Stomach (tissue), 8 donors: ENCODE measurements at regions not wholly inside any gene's neighbourhood (a gene's known extent, or its start where the extent isn't known, plus 50 kb on each side); places are given as distances from the start of the nearest gene placed in this dataset.

Experiments used
- DNase-seq, 2 donors: peaks; one replicate each; pipeline versions ENCODE4 v3.0.0 to v3.0.0-alpha.2; 2013 to 2019
- H3K27ac ChIP-seq, 5 donors: fragments of 200-600 bp in 4 of 5; sonication (generic) in 4 of 5; one replicate each; pipeline ENCODE4 v1.5.1; 2013 to 2019; ENCODE audit warnings: mild to moderate bottlenecking in 1 of 5, moderate library complexity in 1 of 5
- H3K27me3 ChIP-seq, 3 donors: fragments of 200-600 bp; sonication (generic); one replicate each; pipeline ENCODE4 v1.5.1; 2017 to 2019; ENCODE audit warnings: mixed run types in 1 of 3
- H3K36me3 ChIP-seq, 4 donors: fragments of 200-600 bp; sonication (generic); 1 replicate in 3 of 4; 2 replicates in 1 of 4; pipeline ENCODE4 v1.5.1; 2016 to 2019
- H3K4me1 ChIP-seq, 4 donors: fragments of 200-600 bp; sonication (generic); one replicate each; pipeline ENCODE4 v1.5.1; 2016 to 2019
- H3K4me3 ChIP-seq, 4 donors: fragments of 200-600 bp; sonication (generic) in 3 of 4; one replicate each; pipeline ENCODE4 v1.5.1; 2016 to 2019; ENCODE audit warnings: mild to moderate bottlenecking in 1 of 4
- H3K9me3 ChIP-seq, 4 donors: fragments of 200-600 bp; sonication (generic); one replicate each; pipeline ENCODE4 v1.5.1; 2016 to 2019
- EP300 ChIP-seq: sonication (generic); formaldehyde crosslinking; IDR thresholded peaks from one replicate; pipeline ENCODE4 v1.6.1; 2017; ENCODE audit warnings: antibody characterized with exemption
- POLR2A ChIP-seq, 4 donors: fragments of 450-650 bp; IDR thresholded peaks; one replicate each; pipeline ENCODE4 v1.6.1; 2016; ENCODE audit warnings: antibody characterized with exemption in 4 of 4, control low read depth in 2 of 4, mild to moderate bottlenecking in 1 of 4, moderate library complexity in 1 of 4
- POLR2AphosphoS5 ChIP-seq, 3 donors: sonication (generic); formaldehyde crosslinking; IDR thresholded peaks; one replicate each; pipeline ENCODE4 v1.6.1; 2016; ENCODE audit warnings: antibody characterized with exemption in 3 of 3
- WGBS, 5 donors: extraction: QIAGEN DNeasy Blood & Tissue Kit in 3 of 5; methylation state at CpG; one replicate each; pipeline versions ENCODE4 v1.1.5 to v1.1.7; 2013 to 2018; 5-methylcytosine and 5-hydroxymethylcytosine counted together
- intact Hi-C: fragments of 100-400 bp; cut with DNase I; formaldehyde crosslinking; loops from one replicate; pipeline ENCODE4 v1.15.1; 2023; ENCODE audit warnings: low total_unique reads
- TF ChIP-seq, protein P1 (sequence below), 7 experiments: fragments of 450-650 bp in 4 of 7; fragments of 200-600 bp in 3 of 7; sonication (generic) in 3 of 7; IDR thresholded peaks; one replicate each; pipeline ENCODE4 v1.5.1; 2016 to 2019; ENCODE audit warnings: antibody characterized with exemption in 7 of 7, control low read depth in 2 of 7, mild to moderate bottlenecking in 1 of 7
- donor health status: healthy with polysubstance abuse.
- donor health status: Bipolar disorder and iron deficiency.
- donor health status: healthy.

DNA sequence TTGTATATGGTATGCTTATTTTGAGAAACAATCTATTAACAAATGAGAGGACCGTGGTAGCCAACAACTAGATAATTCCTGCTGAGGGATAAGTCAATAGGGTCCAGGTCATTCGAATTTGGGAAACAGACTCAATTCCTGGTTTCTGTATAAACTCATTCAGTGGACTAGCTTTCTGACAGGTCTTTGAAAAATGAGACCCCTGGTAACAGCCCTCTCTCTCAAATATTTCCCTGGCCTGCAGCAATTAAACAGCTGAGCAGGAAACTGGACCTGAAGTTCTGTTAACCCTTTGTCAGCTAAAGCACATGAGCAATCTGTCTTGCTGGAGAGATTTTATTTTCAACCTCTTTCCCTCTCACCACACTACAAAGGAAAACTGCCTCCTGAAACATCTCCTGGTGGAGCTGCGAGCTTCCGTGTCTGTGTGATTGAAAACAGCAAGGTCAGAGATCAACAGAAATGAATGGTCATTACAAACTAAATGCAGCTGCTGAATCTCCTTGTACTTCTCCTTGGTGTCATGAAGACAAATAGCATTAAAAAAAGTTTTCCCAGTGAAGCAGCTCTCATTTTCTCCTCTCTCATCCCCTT, 70.3 kb upstream of the CCDC85A start:
- intact Hi-C loops: no loop called here
- Histone ChIP-seq H3K4me1 (no peaks in the 10 kb centered on the region), H3K9me3 (no peaks in the 10 kb centered on the region), H3K4me3 (no peak overlapping the region), H3K36me3 (no peaks in the 10 kb centered on the region), H3K27me3 (no peaks in the 10 kb centered on the region), H3K27ac (no peak overlapping the region)
- DNase-seq: no peak
- 15 to 32% (median 24%) methylated on average over 4 of the region's 4 CpGs for WGBS, 5 donors
- TF ChIP-seq, protein P1, sequence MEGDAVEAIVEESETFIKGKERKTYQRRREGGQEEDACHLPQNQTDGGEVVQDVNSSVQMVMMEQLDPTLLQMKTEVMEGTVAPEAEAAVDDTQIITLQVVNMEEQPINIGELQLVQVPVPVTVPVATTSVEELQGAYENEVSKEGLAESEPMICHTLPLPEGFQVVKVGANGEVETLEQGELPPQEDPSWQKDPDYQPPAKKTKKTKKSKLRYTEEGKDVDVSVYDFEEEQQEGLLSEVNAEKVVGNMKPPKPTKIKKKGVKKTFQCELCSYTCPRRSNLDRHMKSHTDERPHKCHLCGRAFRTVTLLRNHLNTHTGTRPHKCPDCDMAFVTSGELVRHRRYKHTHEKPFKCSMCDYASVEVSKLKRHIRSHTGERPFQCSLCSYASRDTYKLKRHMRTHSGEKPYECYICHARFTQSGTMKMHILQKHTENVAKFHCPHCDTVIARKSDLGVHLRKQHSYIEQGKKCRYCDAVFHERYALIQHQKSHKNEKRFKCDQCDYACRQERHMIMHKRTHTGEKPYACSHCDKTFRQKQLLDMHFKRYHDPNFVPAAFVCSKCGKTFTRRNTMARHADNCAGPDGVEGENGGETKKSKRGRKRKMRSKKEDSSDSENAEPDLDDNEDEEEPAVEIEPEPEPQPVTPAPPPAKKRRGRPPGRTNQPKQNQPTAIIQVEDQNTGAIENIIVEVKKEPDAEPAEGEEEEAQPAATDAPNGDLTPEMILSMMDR (IDR thresholded peaks at IDR 0.05): no peak
- no peak for TF ChIP-seq EP300
- TF ChIP-seq POLR2AphosphoS5 (IDR thresholded peaks at IDR 0.05): no peak
- no peak for TF ChIP-seq POLR2A (IDR thresholded peaks at IDR 0.05)

DNA sequence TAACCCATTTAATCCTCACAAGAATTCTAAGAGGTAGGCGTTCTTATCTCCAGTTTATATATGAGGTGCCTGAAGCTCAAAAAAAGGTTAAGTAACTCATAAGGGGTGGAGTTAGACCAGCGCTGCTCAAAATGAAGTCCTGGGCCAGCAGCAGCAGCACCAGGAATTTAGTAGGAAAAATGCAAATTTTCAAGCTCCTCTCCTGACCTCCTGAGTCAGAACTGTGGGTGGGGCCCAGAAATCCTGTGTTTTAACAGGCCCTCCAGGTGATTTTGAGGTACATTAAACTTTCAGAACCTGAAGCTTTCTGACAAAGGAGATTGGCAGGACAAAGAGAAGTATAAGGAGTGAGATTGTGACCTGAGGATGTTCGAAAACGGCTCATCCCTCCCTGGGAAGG, 66.0 kb upstream of the CCDC85A start:
- H3K4me3 ChIP-seq: no peak overlapping the region
- WGBS, 5 donors: 37 to 62% (median 53%) methylated on average over 4 of the region's 4 CpGs
- H3K4me1 ChIP-seq: no peaks in the 10 kb centered on the region
- TF ChIP-seq POLR2A (IDR thresholded peaks at IDR 0.05): no peak
- TF ChIP-seq, protein P1 (IDR thresholded peaks at IDR 0.05): no peak
- TF ChIP-seq POLR2AphosphoS5 (IDR thresholded peaks at IDR 0.05): no peak
- no peak for TF ChIP-seq EP300
- no peaks in the 10 kb centered on the region for H3K36me3 ChIP-seq
- DNase-seq: no peak
- intact Hi-C loops: no loop called here
- no peaks in the 10 kb centered on the region for H3K9me3 ChIP-seq
- no peak overlapping the region for H3K27ac ChIP-seq
- H3K27me3 ChIP-seq: no peaks in the 10 kb centered on the region

DNA sequence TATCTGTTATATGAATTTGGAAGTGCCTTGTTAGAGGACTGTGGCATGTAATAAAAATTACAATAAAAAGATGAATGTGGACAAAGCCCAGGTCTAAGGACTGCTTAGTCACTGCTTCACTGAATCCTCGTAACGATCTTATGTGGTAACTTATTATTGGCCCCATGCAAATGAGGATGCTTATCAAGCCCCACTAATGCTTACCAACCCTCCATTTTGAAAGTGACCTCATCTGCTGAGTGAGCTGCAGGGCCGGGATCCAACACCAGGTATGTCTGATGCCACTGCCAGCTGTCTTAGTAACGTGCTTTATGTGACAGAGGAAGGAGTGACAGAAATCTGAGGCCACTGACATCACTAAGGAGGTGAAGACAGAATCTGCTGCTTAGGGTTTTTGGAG, 65.3 kb upstream of the CCDC85A start:
- intact Hi-C loops: no loop called here
- H3K4me3 ChIP-seq: no peak overlapping the region
- H3K36me3 ChIP-seq: no peaks in the 10 kb centered on the region
- no peaks in the 10 kb centered on the region for H3K4me1 ChIP-seq
- no peak for DNase-seq
- H3K9me3 ChIP-seq: no peaks in the 10 kb centered on the region
- no peak overlapping the region for H3K27ac ChIP-seq
- no peaks in the 10 kb centered on the region for H3K27me3 ChIP-seq
- WGBS, 5 donors: 71 to 76% (median 73%) methylated on average over 4 of the region's 4 CpGs
- TF ChIP-seq, protein P1 (IDR thresholded peaks at IDR 0.05): no peak
- TF ChIP-seq POLR2AphosphoS5 (IDR thresholded peaks at IDR 0.05) (no peak), POLR2A (IDR thresholded peaks at IDR 0.05) (no peak), EP300 (no peak)

DNA sequence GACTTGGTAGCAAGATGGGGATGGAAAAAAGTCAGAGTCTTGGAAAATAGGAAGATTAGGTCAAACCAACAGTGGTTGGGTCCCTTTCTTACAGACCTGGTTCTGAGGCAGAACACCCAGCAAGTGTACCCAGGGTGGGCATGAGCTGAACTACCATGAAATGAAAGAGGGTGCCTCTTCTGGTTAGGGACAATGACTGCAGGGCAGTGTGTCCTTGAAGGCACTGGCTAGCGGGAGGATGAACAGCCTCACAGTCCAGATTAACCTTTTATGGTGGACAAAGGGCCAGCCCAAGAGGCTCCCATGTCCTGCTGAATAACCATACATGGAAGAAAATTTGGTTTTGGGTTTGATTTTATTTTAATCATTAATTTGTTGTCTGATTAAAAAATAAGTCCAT, 61.8 kb upstream of the CCDC85A start:
- no peaks in the 10 kb centered on the region for H3K4me1 ChIP-seq
- no peaks in the 10 kb centered on the region for H3K9me3 ChIP-seq
- TF ChIP-seq POLR2AphosphoS5 (IDR thresholded peaks at IDR 0.05) (no peak), EP300 (no peak), POLR2A (IDR thresholded peaks at IDR 0.05) (no peak)
- TF ChIP-seq, protein P1 (IDR thresholded peaks at IDR 0.05): no peak
- H3K4me3 ChIP-seq: no peak overlapping the region
- DNase-seq: no peak
- H3K36me3 ChIP-seq: no peaks in the 10 kb centered on the region
- intact Hi-C loops: no loop called here
- 78 to 100% (median 86%) methylated on average over 1 of the region's 1 CpG for WGBS, 5 donors
- no peaks in the 10 kb centered on the region for H3K27me3 ChIP-seq
- no peak overlapping the region for H3K27ac ChIP-seq
